ENCODE measurements at regions not wholly inside any gene's neighbourhood (a gene's known extent, or its start where the extent isn't known, plus 50 kb on each side); places are given as distances from the start of the nearest gene placed in this dataset.
"Not testable (repeated sequence)": the region's sequence is repeated elsewhere in the genome, so short reads cannot be mapped to it uniquely, and the experiment has no call there.

DNA sequence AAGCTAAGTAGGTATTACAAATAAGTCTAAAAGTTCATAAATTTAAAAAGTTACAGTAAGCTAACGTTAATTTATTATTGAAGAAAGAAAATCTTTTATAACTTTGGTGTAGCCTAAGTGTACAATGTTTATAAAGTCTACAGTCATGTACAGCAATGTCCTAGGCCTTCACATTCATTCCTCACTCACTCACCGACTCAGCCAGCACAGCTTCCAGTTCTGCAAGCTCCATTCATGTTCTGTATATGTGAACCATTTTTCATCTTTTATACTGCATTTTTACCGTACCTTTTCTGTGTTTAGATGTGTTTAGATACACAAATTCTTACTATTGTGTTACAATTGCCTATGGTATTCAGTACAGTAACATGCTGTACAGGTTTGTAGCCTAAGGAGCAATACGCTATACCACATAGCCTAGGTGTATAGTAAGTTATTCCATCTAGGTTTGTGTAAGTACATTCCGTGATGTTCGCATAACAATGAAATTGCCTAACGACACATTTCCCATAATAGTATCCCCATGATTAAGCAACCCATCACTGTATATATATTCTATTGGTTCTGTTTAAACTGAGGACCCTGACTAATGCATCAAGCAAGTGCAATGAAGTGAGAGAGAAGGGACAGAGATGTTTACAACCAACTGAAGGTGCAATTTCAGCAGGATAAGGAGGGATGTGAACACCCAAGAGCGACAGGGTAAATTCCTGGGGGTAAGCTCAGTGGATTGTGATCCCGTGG is 88.9 kb upstream of the TRIO start:
- DNase-seq: no peak

DNA sequence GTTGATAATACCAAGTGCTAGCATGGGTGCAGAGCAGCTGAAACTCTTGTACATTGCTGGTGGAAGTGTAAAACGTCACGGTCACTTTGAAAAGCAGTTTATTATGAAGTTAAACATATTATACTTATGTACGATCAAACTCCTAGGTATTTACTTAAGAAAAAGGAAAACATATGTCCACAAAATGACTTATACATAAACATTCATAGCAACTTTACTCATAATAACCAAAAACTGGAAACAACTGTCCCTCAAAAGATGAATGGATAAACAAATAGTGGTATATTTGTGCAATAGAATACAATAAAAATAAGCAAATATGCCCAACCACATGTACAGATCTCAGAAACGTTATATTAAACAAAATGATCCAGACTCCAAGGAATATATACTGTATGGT is 92.3 kb upstream of the TRIO start:
- DNase-seq: no peak

DNA sequence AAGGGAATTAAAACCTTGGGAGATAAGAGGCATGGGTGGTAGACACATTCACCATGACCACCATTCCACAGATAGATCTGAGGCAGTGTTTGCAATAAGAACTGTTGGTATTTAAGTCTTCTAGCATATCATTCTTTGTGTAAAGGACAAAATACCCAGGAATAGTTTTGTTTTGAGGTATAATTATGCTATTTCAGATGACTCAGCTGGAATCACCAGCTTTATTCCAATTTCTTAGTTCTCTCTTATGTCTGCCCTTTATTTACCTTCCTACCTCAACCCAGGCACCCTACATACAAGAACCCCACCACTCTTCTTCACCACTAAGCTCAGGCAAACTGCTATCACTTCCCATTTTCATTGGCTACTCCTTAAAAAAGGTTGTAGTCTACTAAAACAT is 94.7 kb upstream of the TRIO start:
- DNase-seq: no peak

DNA sequence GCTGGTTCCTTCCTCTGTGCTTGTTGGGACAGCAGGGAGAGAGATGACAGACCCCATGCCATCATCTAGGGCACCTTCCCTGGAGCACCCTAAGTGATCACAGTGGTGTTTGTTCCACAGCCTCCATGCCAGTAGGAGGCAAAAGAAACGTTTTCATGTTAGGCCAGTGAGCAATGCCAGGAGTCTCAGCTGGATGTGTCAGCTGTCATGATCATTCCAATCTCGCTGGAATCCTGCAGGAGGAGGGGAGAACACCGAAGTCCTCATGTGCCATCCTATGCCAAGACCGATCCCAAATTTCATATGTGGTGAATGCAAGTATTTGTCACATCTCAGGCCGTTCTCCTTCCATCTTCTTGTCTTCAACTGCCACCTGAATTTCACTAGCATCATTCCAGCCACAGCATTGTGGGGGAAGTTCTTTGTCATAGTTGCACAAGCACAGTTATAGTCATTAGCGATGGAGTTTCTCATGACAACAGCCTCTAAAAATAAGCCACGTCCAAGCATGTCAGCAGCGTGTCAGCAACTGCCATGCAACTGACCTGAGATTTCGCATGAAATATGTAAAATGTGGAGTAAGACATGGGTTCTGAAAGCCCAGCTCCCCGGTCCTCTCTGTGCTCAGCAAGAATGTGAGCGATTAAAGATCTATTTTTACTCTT is 97.2 kb upstream of the DNAH5 start:
- DNase-seq: no peak

DNA sequence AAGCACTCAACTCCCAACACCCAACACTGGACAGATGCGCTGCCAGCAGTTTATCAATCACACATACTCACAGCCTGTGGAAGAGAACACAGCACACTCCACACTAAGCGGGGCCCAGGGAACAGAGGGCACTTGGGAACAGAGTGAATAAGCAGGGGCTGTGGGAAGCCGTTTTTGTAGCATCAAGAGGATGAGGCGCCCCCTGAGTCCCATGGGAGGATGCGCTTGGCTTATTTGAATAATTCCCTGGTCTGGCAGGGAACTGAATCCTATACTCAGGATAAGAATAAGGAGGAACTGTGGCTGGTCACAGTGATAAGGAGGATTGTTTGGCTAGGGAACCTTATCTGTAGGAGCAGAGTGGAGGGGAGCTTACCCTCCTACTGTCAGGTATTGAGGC is 96.1 kb upstream of the DNAH5 start:
- DNase-seq: no peak

DNA sequence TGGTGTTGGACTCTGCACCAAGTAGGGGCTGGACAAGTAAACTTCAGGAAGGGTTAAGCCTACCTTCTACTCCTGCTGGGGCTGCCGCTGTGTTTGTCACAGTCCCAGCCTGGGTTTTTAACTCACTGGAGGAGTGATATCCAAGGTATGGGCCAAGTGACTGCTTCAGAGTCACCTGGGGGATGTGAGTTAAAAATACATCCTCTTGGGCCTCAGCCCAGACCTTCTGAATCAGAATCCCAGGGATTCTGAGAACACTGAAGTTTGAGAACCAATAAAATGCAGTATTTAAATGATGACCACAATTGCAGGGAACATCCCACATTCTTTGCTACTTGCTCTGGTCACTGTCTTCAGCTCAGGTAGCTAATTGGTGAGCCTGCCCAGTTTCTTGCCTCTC is 95.1 kb upstream of the DNAH5 start:
- DNase-seq: no peak

DNA sequence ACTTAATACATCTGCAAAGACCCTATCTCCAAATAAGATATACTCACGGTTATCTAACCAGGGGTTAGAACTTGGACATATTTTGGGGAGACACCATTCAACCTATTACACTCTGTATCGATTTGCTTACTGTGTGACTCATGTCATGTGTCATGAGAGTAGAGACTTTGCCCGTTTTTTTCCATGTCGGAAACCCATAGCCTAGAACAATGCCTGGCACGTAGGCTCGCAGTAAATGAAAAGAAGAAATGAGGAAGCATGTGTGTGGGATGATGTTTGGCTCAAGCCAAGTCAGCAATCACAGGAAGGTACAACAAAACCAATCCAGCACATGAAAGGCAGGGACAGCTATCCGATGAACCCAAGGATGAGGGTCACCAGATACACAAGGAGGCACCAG is 94.6 kb upstream of the DNAH5 start:
- DNase-seq: no peak

DNA sequence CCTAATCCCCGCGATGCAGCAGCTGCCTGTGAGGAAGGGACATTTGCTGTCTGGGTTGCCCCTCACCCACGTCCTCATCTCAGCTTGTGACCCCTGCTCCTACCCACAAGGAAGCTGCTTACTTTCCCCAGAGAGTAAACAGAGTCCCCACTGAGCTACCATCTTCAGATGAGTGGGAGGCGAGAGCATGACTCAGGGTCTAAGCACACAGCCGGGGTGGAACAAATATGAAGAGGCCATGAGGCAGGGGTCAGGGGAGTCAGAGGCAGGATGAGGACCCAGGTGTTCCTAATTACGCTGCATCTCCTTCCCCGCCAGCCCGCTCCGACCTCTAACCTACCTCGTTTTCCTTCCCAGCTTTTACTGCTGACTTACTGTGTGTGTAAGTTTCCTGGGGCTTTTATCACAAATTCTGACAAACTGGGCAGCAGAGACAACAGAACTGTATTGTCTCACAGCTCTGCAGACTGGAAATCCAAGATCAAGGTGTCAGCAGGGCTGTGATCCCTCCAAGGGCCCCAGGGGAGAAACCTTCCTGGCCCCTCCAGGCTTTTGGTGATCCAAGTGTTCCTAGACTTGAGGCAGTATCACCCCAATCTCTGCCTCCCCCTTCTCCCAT is 94.0 kb upstream of the DNAH5 start:
- no peak for DNase-seq

DNA sequence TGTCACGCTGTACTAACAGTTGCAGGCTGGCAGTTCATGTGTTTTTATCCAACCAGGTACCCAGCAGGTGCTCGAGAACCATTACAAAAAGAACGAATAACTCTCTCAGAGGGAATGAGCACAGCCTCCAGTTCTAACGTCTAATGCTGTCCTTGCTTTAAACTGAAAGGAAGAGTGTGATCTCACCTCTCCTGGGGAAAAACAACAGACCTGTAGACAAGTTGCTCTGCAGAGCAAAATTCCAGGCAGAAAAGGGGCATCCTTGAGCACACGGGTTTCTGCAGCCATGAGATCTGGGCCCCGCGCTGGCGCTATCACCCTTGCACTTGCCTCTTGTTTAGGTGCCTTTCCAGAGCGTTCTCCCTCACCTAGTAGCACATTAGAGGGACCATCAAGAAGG is 92.5 kb upstream of the DNAH5 start:
- no peak for DNase-seq

DNA sequence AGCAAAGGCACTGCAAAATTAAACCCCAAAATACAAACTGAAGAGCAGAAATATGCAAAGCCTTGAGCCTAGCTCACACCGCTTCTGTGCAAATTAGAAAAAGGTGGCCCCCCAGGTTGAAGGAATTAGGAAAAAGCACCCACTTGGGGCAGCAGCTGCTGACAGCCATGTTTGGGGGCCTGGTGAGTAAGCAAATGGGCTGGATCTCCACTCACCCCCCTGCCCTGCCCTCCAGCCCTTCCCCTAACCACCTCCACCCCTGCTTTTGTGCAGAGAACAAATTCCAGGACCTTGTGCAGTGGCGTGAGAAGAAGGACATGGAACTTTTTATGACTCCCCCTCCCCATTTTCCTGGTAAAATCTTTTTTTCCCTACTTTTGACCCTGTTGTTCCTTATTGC is 92.0 kb upstream of the DNAH5 start:
- no peak for DNase-seq

DNA sequence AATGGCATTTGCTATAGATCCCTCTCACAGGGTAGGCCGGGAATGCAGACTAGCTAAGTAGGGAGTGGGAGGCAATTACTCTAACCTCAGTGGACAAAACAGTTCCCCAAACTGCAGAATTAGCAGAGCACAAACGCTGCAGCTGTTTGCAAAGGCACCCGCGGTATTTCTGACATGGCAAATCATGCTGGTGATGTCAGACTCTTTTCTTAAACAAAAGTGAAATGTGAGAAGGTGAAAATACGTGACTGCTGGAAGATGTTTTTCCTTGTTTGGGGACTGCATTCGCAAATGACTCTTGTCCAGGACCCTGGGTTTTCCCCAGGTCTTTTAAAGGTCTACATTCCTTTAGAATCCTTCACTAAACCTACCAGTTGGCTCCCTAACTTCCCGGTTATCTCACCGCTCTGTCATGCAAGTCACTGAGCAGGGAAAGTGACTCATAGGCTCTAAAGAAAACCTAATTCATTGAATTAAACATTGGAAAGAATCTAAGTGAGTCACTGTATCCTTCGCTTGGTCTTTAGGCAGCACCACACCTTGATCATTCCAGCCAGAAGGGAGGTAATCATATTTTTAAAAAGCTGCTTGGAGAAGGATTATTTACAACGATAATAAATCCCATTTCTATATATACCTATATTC is 91.5 kb upstream of the DNAH5 start:
- no peak for DNase-seq

DNA sequence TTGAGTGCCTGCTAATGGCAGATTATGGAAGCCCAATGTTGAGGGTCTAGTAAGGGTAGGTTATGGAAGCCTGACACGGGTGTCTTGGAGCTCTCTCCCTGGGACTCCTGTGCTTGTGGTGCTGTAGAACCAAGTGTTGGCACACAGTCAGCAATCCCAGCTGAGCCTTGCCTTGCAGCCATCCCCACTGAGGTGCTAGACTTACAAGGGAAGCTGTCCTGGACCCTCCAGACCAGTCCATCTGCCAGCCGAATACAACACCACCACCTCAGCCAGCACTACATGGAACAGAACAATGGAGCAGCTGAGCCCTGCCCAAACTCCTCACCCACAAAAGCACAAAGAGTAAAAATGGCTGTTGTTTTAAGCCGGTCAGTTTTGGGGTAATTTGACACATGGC is 90.5 kb upstream of the DNAH5 start:
- no peak for DNase-seq

DNA sequence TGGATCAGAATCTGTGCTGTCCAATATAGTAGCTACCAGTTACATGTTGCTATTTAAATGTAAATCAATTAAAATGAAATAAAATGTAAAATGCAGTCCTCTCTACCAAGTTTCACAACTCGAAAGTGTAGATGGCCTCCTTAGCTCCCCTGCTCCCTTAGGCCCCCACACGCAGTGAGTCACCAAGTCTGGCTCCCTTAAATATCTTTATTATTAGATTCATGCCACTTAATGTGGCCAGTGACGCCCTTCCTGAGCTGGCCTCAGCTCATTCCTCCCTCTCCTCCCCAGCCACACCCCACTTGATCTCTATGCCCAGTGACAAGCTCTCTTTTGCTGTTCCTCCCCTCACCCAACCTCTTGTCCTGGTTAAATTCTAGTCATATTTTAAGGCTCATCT is 88.4 kb upstream of the DNAH5 start:
- DNase-seq: no peak

DNA sequence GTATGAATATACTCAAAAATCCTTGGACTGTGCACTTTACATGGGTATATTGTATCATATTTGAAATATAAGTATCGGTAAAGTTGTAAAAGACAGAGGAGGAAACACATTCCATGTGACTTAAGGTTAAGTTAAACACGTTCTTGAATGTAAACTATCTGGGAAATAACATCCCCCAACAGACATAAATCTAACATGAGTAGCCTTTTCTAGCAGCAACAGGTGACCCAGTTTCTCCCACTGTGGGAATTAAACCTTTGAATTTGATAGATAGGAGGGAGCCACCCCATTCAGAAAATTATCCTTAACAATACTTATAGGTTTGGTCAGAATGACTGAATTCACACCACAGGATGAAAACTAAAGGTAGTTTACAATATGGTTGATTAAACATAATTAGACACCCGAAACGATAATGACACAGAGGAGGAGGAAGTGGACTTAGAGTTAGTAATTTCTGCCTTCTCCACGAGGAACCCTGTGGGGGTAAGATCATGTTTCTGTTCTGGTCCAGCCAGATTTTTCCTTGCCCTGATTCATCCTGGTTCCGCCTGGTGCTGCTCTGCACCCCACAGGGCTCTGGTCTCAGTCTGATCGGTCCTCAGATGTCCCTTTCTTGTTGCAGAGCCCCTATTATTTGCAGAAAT is 84.6 kb upstream of the DNAH5 start:
- DNase-seq: no peak

DNA sequence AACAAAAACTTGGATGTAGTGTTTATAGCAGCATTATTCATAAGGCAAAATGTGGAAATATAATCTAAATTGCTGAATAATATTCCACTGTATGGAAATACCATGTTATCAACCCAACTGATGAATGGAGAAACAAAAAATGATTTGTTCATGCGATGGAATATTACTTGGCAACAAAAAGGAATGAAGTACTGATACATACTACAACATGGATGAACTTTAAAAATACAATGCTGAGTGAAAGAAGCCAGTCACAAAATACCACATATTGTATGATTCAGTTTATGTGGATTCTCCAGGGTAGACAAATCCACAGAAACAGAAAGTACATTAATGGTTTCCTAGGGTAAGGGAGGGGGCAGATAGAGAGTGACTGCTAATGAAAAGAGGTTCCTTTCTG is 83.7 kb upstream of the DNAH5 start:
- no peak for DNase-seq

DNA sequence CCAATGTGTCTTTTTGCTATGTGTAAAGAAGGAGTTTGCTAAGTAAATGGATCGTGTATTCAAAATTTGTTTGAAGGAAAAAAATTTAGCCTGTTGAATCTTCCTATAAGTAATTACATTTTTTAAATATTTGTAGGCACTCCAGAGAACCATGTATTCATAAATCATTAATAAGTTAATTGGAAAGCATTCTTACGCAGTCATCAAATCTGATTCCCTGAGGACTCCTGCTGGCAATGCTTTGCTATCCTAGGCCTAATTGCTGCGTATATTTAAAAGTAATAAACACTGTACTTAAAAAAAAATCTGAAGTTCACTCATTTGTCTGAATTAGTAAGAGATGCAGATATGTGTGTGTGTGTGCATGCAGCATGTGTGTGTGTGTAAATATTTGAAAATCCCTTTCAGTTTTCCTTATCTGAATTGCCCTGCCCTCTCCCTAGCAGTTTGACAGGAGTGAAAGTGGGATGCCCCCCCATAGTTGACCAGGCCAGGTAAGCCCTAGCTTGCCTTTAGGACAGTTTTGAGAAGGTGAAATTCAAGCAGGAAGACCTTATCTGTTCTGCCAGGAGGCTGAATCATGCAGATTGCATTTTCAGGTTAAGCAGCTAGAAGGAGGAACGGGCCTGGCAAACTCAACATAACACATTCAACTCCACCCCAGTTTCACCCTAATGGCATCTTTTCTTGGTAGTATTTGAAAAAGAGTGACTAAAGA is 81.2 kb upstream of the DNAH5 start:
- DNase-seq: no peak

DNA sequence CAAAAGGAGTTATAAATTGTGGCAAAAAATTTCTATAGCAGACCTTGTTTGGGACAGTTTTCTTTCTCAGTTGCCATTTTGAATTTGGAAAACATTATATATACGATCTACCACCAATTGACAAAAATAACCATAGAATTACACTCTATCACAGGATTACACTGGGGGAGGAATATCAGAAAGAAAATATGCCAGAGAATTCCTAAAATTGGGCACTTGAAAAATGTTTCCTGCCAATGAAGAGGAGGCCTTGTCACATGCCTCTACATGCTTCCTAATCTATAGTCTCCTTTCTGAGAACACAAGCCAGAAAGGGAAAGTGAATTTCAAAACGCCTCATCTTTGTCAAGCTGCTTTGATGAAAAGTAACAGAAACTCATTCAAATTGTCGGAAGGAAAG is 78.5 kb upstream of the DNAH5 start:
- no peak for DNase-seq

DNA sequence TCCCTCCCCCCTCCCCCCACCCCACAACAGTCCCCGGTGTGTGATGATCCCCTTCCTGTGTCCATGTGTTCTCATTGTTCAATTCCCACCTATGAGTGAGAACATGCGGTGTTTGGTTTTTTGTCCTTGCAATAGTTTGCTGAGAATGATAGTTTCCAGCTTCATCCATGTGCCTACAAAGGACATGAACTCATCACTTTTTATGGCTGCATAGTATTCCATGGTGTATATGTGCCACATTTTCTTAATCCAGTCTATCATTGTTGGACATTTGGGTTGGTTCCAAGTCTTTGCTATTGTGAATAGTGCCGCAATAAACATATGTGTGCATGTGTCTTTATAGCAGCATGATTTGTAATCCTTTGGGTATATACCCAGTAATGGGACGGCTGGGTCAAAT is 76.5 kb upstream of the DNAH5 start:
- DNase-seq: not testable (repeated sequence)

DNA sequence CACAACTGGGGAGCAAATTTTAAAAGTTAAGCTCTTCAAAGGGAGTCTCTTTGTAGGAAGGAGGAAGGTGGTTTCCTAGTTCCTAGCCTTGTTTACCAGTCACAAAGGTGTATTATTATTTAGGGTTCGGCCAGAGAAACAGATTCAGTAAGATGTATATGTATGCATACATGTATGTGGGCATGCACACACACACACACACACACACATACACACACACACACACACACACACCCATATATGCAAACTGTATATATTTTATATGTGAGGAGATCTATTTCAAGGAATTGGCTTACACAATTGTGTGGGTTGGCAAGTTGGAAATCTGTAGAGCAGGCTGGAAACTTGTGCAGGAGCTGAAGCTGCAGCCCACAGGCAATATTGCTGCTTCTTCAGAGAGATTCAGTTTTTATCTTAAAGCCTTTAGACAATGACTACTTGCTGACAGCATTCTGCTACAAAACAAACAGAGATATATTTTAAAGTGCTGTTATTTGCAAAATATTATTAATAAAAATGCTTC is 75.3 kb upstream of the DNAH5 start:
- no peak for DNase-seq

DNA sequence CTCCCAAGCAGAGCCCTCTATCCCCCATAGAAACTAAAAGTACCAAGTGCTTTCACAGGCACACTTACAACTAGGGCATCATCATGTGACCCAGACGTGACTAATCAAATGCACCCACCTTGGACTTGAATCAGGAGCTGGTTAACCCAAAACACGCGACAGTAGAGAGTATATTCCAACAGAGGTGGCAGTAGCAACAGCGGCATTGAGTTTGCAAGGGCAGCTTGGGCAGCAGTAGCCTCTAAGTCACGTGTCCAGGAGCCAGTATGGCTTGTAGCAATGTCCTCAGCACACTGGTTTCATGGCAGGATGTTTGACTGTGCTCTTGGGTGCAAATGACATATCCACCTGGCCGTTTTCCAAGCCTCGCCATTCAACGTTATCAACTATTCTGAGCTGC is 73.4 kb upstream of the DNAH5 start:
- DNase-seq: no peak

DNA sequence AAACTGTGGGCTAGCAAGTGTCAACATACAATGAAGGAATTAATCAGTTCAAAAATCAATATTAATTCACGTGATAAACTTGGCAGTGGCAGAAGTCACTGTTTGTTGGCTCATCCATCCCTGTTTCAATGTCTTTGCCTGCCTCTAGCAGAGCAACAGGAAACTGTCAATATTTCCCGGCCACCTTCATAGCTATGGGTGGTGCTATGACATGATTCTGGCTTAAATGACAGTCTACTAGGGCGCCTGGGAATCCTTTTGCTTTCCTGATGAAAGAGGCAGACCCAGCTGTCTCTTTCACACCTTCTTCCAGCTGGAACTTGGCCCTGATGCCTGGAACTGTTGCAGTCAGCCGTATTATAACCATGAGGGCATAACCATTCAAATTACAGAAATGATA is 72.1 kb upstream of the DNAH5 start:
- DNase-seq: no peak
